ENCODE measurements at regions not wholly inside any gene's neighbourhood (a gene's known extent, or its start where the extent isn't known, plus 50 kb on each side); places are given as distances from the start of the nearest gene placed in this dataset.

DNA sequence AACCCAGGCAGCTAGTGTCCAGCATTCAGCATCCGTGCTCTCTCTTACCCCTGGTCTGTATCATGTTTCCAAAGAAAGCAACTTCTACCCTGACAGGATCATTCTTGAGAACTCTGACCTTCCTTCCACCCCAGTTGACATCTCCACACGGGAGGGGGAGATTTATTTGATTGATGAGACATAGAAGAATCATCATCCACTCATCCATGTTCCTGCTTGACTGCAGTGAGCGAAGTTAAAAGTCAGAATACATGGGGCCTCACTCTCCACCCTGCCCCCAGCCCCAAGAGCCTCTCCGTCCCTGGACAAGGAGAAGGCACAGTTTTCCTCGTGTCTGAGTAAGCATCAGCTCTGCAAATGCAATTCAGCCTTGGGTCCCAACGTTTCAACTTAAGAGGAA lies 356.0 kb upstream of the TNP1 start:
- TF ChIP-seq, protein P1, sequence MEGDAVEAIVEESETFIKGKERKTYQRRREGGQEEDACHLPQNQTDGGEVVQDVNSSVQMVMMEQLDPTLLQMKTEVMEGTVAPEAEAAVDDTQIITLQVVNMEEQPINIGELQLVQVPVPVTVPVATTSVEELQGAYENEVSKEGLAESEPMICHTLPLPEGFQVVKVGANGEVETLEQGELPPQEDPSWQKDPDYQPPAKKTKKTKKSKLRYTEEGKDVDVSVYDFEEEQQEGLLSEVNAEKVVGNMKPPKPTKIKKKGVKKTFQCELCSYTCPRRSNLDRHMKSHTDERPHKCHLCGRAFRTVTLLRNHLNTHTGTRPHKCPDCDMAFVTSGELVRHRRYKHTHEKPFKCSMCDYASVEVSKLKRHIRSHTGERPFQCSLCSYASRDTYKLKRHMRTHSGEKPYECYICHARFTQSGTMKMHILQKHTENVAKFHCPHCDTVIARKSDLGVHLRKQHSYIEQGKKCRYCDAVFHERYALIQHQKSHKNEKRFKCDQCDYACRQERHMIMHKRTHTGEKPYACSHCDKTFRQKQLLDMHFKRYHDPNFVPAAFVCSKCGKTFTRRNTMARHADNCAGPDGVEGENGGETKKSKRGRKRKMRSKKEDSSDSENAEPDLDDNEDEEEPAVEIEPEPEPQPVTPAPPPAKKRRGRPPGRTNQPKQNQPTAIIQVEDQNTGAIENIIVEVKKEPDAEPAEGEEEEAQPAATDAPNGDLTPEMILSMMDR (conservative IDR thresholded peaks at IDR 0.05; ENCODE audit: low read depth in 2 of 2) = no peak
- TF ChIP-seq CREB1 (CRISPR knock-in tag; IDR thresholded peaks at IDR 0.05; ENCODE audit: low read depth) (no peak), EZH2phosphoT487 (IDR thresholded peaks at IDR 0.05; ENCODE audit: unreplicated experiment) (no peak), EZH2 (IDR thresholded peaks at IDR 0.05; ENCODE audit: low read depth, unreplicated experiment) (no peak), POLR2AphosphoS5 (IDR thresholded peaks at IDR 0.05; ENCODE audit: low read depth) (no peak), NANOG (IDR thresholded peaks at IDR 0.05; ENCODE audit: borderline replicate concordance) (no peak), STAT1 (IDR thresholded peaks at IDR 0.05; ENCODE audit: unreplicated experiment) (no peak), JUNB (IDR thresholded peaks at IDR 0.05; ENCODE audit: unreplicated experiment) (no peak), ZNF331 (CRISPR knock-in tag; IDR thresholded peaks at IDR 0.05; ENCODE audit: low read depth) (no peak)
- TF ChIP-seq, protein P2, sequence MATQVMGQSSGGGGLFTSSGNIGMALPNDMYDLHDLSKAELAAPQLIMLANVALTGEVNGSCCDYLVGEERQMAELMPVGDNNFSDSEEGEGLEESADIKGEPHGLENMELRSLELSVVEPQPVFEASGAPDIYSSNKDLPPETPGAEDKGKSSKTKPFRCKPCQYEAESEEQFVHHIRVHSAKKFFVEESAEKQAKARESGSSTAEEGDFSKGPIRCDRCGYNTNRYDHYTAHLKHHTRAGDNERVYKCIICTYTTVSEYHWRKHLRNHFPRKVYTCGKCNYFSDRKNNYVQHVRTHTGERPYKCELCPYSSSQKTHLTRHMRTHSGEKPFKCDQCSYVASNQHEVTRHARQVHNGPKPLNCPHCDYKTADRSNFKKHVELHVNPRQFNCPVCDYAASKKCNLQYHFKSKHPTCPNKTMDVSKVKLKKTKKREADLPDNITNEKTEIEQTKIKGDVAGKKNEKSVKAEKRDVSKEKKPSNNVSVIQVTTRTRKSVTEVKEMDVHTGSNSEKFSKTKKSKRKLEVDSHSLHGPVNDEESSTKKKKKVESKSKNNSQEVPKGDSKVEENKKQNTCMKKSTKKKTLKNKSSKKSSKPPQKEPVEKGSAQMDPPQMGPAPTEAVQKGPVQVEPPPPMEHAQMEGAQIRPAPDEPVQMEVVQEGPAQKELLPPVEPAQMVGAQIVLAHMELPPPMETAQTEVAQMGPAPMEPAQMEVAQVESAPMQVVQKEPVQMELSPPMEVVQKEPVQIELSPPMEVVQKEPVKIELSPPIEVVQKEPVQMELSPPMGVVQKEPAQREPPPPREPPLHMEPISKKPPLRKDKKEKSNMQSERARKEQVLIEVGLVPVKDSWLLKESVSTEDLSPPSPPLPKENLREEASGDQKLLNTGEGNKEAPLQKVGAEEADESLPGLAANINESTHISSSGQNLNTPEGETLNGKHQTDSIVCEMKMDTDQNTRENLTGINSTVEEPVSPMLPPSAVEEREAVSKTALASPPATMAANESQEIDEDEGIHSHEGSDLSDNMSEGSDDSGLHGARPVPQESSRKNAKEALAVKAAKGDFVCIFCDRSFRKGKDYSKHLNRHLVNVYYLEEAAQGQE (IDR thresholded peaks at IDR 0.05; ENCODE audit: unreplicated experiment) = no peak
- TF ChIP-seq, protein P3, sequence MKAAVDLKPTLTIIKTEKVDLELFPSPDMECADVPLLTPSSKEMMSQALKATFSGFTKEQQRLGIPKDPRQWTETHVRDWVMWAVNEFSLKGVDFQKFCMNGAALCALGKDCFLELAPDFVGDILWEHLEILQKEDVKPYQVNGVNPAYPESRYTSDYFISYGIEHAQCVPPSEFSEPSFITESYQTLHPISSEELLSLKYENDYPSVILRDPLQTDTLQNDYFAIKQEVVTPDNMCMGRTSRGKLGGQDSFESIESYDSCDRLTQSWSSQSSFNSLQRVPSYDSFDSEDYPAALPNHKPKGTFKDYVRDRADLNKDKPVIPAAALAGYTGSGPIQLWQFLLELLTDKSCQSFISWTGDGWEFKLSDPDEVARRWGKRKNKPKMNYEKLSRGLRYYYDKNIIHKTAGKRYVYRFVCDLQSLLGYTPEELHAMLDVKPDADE (IDR thresholded peaks at IDR 0.05) = no peak
- TF ChIP-seq, protein P4, sequence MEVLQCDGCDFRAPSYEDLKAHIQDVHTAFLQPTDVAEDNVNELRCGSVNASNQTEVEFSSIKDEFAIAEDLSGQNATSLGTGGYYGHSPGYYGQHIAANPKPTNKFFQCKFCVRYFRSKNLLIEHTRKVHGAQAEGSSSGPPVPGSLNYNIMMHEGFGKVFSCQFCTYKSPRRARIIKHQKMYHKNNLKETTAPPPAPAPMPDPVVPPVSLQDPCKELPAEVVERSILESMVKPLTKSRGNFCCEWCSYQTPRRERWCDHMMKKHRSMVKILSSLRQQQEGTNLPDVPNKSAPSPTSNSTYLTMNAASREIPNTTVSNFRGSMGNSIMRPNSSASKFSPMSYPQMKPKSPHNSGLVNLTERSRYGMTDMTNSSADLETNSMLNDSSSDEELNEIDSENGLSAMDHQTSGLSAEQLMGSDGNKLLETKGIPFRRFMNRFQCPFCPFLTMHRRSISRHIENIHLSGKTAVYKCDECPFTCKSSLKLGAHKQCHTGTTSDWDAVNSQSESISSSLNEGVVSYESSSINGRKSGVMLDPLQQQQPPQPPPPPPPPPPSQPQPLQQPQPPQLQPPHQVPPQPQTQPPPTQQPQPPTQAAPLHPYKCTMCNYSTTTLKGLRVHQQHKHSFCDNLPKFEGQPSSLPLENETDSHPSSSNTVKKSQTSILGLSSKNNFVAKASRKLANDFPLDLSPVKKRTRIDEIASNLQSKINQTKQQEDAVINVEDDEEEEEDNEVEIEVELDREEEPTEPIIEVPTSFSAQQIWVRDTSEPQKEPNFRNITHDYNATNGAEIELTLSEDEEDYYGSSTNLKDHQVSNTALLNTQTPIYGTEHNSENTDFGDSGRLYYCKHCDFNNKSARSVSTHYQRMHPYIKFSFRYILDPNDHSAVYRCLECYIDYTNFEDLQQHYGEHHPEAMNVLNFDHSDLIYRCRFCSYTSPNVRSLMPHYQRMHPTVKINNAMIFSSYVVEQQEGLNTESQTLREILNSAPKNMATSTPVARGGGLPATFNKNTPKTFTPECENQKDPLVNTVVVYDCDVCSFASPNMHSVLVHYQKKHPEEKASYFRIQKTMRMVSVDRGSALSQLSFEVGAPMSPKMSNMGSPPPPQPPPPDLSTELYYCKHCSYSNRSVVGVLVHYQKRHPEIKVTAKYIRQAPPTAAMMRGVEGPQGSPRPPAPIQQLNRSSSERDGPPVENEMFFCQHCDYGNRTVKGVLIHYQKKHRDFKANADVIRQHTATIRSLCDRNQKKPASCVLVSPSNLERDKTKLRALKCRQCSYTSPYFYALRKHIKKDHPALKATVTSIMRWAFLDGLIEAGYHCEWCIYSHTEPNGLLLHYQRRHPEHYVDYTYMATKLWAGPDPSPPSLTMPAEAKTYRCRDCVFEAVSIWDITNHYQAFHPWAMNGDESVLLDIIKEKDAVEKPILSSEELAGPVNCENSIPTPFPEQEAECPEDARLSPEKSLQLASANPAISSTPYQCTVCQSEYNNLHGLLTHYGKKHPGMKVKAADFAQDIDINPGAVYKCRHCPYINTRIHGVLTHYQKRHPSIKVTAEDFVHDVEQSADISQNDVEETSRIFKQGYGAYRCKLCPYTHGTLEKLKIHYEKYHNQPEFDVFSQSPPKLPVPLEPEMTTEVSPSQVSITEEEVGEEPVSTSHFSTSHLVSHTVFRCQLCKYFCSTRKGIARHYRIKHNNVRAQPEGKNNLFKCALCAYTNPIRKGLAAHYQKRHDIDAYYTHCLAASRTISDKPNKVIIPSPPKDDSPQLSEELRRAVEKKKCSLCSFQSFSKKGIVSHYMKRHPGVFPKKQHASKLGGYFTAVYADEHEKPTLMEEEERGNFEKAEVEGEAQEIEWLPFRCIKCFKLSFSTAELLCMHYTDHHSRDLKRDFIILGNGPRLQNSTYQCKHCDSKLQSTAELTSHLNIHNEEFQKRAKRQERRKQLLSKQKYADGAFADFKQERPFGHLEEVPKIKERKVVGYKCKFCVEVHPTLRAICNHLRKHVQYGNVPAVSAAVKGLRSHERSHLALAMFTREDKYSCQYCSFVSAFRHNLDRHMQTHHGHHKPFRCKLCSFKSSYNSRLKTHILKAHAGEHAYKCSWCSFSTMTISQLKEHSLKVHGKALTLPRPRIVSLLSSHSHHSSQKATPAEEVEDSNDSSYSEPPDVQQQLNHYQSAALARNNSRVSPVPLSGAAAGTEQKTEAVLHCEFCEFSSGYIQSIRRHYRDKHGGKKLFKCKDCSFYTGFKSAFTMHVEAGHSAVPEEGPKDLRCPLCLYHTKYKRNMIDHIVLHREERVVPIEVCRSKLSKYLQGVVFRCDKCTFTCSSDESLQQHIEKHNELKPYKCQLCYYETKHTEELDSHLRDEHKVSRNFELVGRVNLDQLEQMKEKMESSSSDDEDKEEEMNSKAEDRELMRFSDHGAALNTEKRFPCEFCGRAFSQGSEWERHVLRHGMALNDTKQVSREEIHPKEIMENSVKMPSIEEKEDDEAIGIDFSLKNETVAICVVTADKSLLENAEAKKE (CRISPR knock-in tag; IDR thresholded peaks at IDR 0.05) = no peak
